Astrocyte (in vitro differentiated cells and primary cell): ENCODE measurements at regions not wholly inside any gene's neighbourhood (a gene's known extent, or its start where the extent isn't known, plus 50 kb on each side); places are given as distances from the start of the nearest gene placed in this dataset.

Experiments
- EZH2 ChIP-seq: IDR thresholded peaks from 2 replicates; pipeline ENCODE4 v1.6.1; 2012; ENCODE audit warnings: mild to moderate bottlenecking, low read length, inconsistent platforms; ENCODE audit not compliant: insufficient read depth
- TF ChIP-seq, protein P1 (sequence below): IDR thresholded peaks from 2 replicates; pipeline ENCODE4 v1.5.1; 2011; ENCODE audit warnings: low read depth, mild to moderate bottlenecking, inconsistent platforms, low read length, moderate library complexity; ENCODE audit not compliant: insufficient read depth

DNA sequence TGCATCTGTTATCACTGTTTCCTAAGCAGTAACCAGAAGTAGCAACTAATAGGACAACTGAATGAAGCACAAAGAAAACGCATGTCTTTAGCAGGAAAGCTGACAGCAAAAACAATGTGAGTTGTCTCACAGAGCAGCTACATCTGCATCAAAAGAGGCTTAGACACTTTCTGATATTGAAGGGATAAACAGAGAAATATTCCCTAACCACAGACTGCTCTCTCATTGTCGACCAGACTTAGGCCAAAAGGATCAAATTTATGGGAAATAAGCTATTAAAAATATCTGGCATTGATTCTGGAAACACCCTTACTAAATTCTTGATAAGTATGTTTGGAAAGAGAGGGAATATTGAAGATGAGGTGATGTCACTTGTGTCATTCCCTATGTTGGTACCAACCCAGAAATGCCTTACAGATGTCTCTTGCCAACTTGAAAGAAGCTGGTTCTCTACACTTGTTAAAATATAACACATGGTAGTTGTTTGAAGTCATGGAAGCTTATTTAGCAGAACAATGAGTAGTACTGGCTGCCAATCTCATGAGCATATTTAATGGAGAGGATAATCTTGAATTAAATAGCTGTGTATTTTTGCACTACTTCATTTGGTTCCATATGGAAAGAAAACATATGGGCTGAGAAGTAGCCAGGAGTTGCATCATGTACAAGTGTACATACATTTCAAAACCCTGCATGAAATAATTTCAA lies 929.3 kb upstream of the MAN1A1 start:
- TF ChIP-seq, protein P1, sequence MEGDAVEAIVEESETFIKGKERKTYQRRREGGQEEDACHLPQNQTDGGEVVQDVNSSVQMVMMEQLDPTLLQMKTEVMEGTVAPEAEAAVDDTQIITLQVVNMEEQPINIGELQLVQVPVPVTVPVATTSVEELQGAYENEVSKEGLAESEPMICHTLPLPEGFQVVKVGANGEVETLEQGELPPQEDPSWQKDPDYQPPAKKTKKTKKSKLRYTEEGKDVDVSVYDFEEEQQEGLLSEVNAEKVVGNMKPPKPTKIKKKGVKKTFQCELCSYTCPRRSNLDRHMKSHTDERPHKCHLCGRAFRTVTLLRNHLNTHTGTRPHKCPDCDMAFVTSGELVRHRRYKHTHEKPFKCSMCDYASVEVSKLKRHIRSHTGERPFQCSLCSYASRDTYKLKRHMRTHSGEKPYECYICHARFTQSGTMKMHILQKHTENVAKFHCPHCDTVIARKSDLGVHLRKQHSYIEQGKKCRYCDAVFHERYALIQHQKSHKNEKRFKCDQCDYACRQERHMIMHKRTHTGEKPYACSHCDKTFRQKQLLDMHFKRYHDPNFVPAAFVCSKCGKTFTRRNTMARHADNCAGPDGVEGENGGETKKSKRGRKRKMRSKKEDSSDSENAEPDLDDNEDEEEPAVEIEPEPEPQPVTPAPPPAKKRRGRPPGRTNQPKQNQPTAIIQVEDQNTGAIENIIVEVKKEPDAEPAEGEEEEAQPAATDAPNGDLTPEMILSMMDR = no peak
- no peak for TF ChIP-seq EZH2
